Lung (tissue), 11 donors: ENCODE measurements at regions not wholly inside any gene's neighbourhood (a gene's known extent, or its start where the extent isn't known, plus 50 kb on each side); places are given as distances from the start of the nearest gene placed in this dataset.
"Not testable (repeated sequence)": the region's sequence is repeated elsewhere in the genome, so short reads cannot be mapped to it uniquely, and the experiment has no call there.

Experiments
- ATAC-seq: fragments of 200-7000 bp; cut with Tn5 transposase; one replicate; pipeline ENCODE4 v1.9.1; 2020; ENCODE audit warnings: moderate number of reproducible peaks; ENCODE audit not compliant: insufficient read depth, low FRiP score
- DNase-seq, 3 donors: peaks; one replicate each; pipeline ENCODE4 v3.0.0-alpha.2; 2013 to 2017
- H3K27ac ChIP-seq, 2 donors: one replicate each; pipeline ENCODE4 v1.5.1; 2013; ENCODE audit warnings: mild to moderate bottlenecking in 2 of 2, moderate library complexity in 2 of 2, control low read depth in 1 of 2, inconsistent platforms in 1 of 2, low read depth in 1 of 2, low read length in 1 of 2
- H3K27me3 ChIP-seq, 3 donors: one replicate each; pipeline ENCODE4 v1.5.1; 2013; ENCODE audit warnings: low read length in 2 of 3; ENCODE audit not compliant: control insufficient read depth in 3 of 3, insufficient read depth in 3 of 3
- H3K36me3 ChIP-seq, 4 donors: one replicate each; pipeline ENCODE4 v1.5.1; 2013; ENCODE audit warnings: low read length in 4 of 4, mild to moderate bottlenecking in 1 of 4, moderate library complexity in 1 of 4; ENCODE audit not compliant: control insufficient read depth in 4 of 4, insufficient read depth in 4 of 4
- H3K4me1 ChIP-seq, 5 donors: one replicate each; pipeline ENCODE4 v1.5.1; 2013; ENCODE audit warnings: low read length in 5 of 5, mild to moderate bottlenecking in 2 of 5, moderate library complexity in 1 of 5; ENCODE audit not compliant: control insufficient read depth in 5 of 5, insufficient read depth in 5 of 5
- H3K4me3 ChIP-seq: one replicate; pipeline ENCODE4 v1.5.1; 2013; ENCODE audit warnings: mild to moderate bottlenecking, control low read depth, moderate library complexity
- H3K9ac ChIP-seq, 2 donors: one replicate each; pipeline ENCODE4 v1.5.1; 2013; ENCODE audit warnings: low read length in 2 of 2, control low read depth in 1 of 2; ENCODE audit not compliant: insufficient read depth in 1 of 2
- H3K9me3 ChIP-seq, 4 donors: one replicate each; pipeline ENCODE4 v1.5.1; 2013; ENCODE audit warnings: low read length in 3 of 4, mild to moderate bottlenecking in 1 of 4, moderate library complexity in 1 of 4; ENCODE audit not compliant: control insufficient read depth in 4 of 4, insufficient read depth in 3 of 4
- CTCF ChIP-seq: IDR thresholded peaks from 2 replicates; pipeline ENCODE4 v1.5.1; 2012; ENCODE audit warnings: mild to moderate bottlenecking; ENCODE audit errors: control extremely low read depth, extremely low read depth
- WGBS, 2 donors: extraction: QIAGEN DNeasy Blood & Tissue Kit; methylation state at CpG; one replicate each; pipeline ENCODE4 v1.1.7; 2013; 5-methylcytosine and 5-hydroxymethylcytosine counted together
- donor health status: control.
- donor health status: control.
- donor health status: Bipolar disorder and iron deficiency.
- donor health status: healthy.
- donor health status: DM: yes; HTN: yes; CAD: no.

GRCh38 chr12:33226671-33227070 is 212.9 kb downstream of the SYT10 start:
- H3K9ac ChIP-seq: no peak overlapping the region
- no peaks in the 10 kb centered on the region for H3K36me3 ChIP-seq
- no peaks in the 10 kb centered on the region for H3K4me1 ChIP-seq
- ATAC-seq (no peak), DNase-seq (no peak)
- H3K27me3 ChIP-seq: no peaks in the 10 kb centered on the region
- no peak overlapping the region for H3K4me3 ChIP-seq
- TF ChIP-seq CTCF: no peak
- no peak overlapping the region for H3K27ac ChIP-seq
- peaks cover 0 to 9% (median 5%) of the 10 kb centered on the region in 4 donors for H3K9me3 ChIP-seq

DNA sequence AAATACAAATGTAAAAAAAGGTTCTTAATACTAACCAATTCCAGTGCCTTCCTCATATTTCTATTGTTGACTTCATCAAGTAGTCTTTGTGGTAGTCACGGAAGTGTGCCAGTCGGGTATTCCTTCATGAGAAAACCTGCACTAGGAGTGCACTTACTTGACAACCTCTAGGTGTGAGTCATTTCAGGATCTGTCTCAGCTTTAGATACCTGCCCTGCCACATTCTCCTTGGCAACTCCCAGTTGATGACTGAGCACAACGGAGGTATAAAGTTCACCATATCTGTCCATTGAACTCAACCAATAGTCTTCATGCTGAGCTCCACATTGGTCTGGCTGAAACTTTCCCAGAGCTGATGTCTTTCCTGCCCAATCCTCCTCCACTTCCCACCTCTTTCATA is 215.7 kb downstream of the SYT10 start:
- no peak overlapping the region for H3K4me3 ChIP-seq
- no peaks in the 10 kb centered on the region for H3K4me1 ChIP-seq
- H3K27me3 ChIP-seq: no peaks in the 10 kb centered on the region
- H3K36me3 ChIP-seq: no peaks in the 10 kb centered on the region
- no peak for DNase-seq
- H3K27ac ChIP-seq: no peak overlapping the region
- peaks cover 0 to 9% (median 6%) of the 10 kb centered on the region in 4 donors for H3K9me3 ChIP-seq
- no peak for TF ChIP-seq CTCF
- ATAC-seq: no peak
- no peak overlapping the region for H3K9ac ChIP-seq
- WGBS, 2 donors: 80% methylated on average over 3 of the region's 3 CpGs

- H3K4me3 ChIP-seq: no peak overlapping the region
- no peaks in the 10 kb centered on the region for H3K4me1 ChIP-seq
- ATAC-seq (no peak), DNase-seq (no peak)
- no peak overlapping the region for H3K27ac ChIP-seq
- no peak overlapping the region for H3K9ac ChIP-seq
- 94 to 96% methylated on average over 4 of the region's 4 CpGs for WGBS, 2 donors
- H3K9me3 ChIP-seq: peaks cover 0 to 11% (median 6%) of the 10 kb centered on the region in 4 donors
- H3K27me3 ChIP-seq: no peaks in the 10 kb centered on the region
- no peak for TF ChIP-seq CTCF
- no peaks in the 10 kb centered on the region for H3K36me3 ChIP-seq
These were observed 217.3 kb downstream of the SYT10 start for GRCh38 chr12:33222357-33222756.

DNA sequence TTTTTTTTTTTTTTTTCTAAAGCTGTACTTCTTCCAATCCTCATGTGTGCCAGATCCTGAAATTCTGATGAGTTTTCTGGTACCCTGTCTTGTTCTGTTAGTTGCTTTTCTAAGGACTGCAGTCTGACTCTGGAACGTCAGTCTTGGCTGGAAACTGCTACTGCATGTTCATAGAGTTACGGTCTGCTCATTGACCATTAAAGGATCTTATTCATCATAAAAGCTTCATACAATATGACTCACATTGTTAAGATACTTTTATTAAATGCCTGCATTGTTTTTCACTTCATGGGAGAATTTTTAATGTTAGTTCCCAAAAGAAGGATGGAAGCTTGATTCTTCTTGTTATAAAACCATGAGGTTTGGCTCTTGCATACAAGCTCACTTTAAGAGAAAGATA is 233.6 kb downstream of the SYT10 start:
- no peak for TF ChIP-seq CTCF
- DNase-seq: no peak
- WGBS, 2 donors: 71 to 77% methylated on average over 2 of the region's 2 CpGs

DNA sequence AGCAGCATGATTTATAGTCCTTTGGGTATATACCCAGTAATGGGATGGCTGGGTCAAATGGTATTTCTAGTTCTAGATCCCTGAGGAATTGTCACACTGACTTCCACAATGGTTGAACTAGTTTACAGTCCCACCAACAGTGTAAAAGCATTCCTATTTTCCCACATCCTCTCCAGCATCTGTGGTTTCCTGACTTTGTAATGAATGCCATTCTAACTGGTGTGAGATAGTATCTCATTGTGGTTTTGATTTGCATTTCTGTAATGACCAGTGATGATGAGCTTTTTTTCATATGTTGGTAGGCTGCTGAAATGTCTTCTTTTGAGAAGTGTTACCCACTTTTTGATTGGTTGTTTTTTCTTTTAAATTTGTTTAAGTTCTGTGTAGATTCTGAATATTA is 245.2 kb downstream of the SYT10 start:
- not testable (repeated sequence) for H3K4me1 ChIP-seq, ATAC-seq, H3K9ac ChIP-seq, DNase-seq, H3K27ac ChIP-seq, H3K27me3 ChIP-seq, H3K36me3 ChIP-seq, H3K9me3 ChIP-seq, H3K4me3 ChIP-seq

More for the DNA sequence above, 233.6 kb downstream of the SYT10 start:
- H3K4me1 ChIP-seq: no peaks in the 10 kb centered on the region
- no peak for ATAC-seq
- peaks cover 0 to 2% (median 0%) of the 10 kb centered on the region in 4 donors for H3K9me3 ChIP-seq
- no peaks in the 10 kb centered on the region for H3K27me3 ChIP-seq
- H3K27ac ChIP-seq: no peak overlapping the region
- H3K9ac ChIP-seq: no peak overlapping the region
- no peak overlapping the region for H3K4me3 ChIP-seq
- H3K36me3 ChIP-seq: no peaks in the 10 kb centered on the region
